Caco-2 (cell line): ENCODE measurements at regions not wholly inside any gene's neighbourhood (a gene's known extent, or its start where the extent isn't known, plus 50 kb on each side); places are given as distances from the start of the nearest gene placed in this dataset.

Source experiments
- BruUV-seq: library from RNA; stranded (reverse); fragments of 400-500 nt; replicated peaks from 2 replicates; lab custom pipeline; 2021; lab: Mats Ljungman, UMichigan
- CTCF ChIA-PET: fragments of 300-600 bp; sonication (Branson Sonifier 250); formaldehyde crosslinking; loops from one replicate; lab custom pipeline; 2022; ENCODE audit warnings: antibody characterized with exemption; lab: Charles Lee
- POLR2A ChIA-PET: fragments of 300-600 bp; sonication (Branson Sonifier 250); formaldehyde crosslinking; loops from one replicate; lab custom pipeline; 2022; ENCODE audit warnings: antibody characterized with exemption; lab: Charles Lee
- DNase-seq, 2 experiments: peaks; one replicate each; pipeline versions ENCODE4 v3.0.0 to v3.0.0-alpha.2; 2020 to 2022
- H3K27me3 ChIP-seq: replicated peaks from 2 replicates; pipeline ENCODE4 v1.6.0; 2011; ENCODE audit warnings: low read length; ENCODE audit not compliant: control insufficient read depth, insufficient read depth
- H3K36me3 ChIP-seq: 2 replicates; pipeline ENCODE4 v1.5.1; 2011; ENCODE audit warnings: low read length; ENCODE audit not compliant: control insufficient read depth, insufficient read depth
- H3K4me1 ChIP-seq: fragments of 250-450 bp; sonication (Bioruptor Pico); 2 replicates; pipeline ENCODE4 v1.5.1; 2020; ENCODE audit warnings: mild to moderate bottlenecking
- H3K4me3 ChIP-seq: 2 replicates; pipeline ENCODE4 v1.5.1; 2011; ENCODE audit warnings: low read depth, mild to moderate bottlenecking, control low read depth, low read length
- H3K9me3 ChIP-seq: fragments of 250-450 bp; sonication (Bioruptor Pico); 2 replicates; pipeline ENCODE4 v1.5.1; 2020; ENCODE audit warnings: mild to moderate bottlenecking, moderate library complexity
- H3K27ac Mint-ChIP-seq: one replicate; pipeline ENCODE4 v1.8.0; 2022; ENCODE audit warnings: mixed read lengths; ENCODE audit not compliant: unreplicated experiment
- H3K27me3 Mint-ChIP-seq: one replicate; pipeline ENCODE4 v1.8.0; 2022; ENCODE audit warnings: mixed read lengths; ENCODE audit not compliant: insufficient read depth, unreplicated experiment
- H3K36me3 Mint-ChIP-seq: one replicate; pipeline ENCODE4 v1.8.0; 2022; ENCODE audit warnings: mild to moderate bottlenecking, mixed read lengths; ENCODE audit not compliant: insufficient read depth, unreplicated experiment
- H3K4me1 Mint-ChIP-seq: one replicate; pipeline ENCODE4 v1.8.0; 2022; ENCODE audit warnings: low read depth, mixed read lengths; ENCODE audit not compliant: unreplicated experiment
- H3K4me3 Mint-ChIP-seq: one replicate; pipeline ENCODE4 v1.8.0; 2022; ENCODE audit warnings: mild to moderate bottlenecking, moderate library complexity, mixed read lengths; ENCODE audit not compliant: unreplicated experiment
- H3K9me3 Mint-ChIP-seq: one replicate; pipeline ENCODE4 v1.8.0; 2022; ENCODE audit warnings: mixed read lengths; ENCODE audit not compliant: unreplicated experiment
- intact Hi-C: fragments of 100-400 bp; cut with micrococcal nuclease; formaldehyde crosslinking; loops from one replicate; pipeline ENCODE4 v1.10.0; 2022; ENCODE audit not compliant: unreplicated experiment
- TF ChIP-seq, protein P1 (sequence below), 2 experiments: fragments of 200-600 bp in 1 of 2; IDR thresholded peaks; 1 replicate in 1 of 2; 2 replicates in 1 of 2; pipeline versions ENCODE4 v1.5.1 to v1.8.0; 2011 to 2022; ENCODE audit warnings: antibody characterized with exemption in 1 of 2, control low read depth in 1 of 2, inconsistent platforms in 1 of 2, low read depth in 1 of 2, low read length in 1 of 2, mild to moderate bottlenecking in 1 of 2, moderate library complexity in 1 of 2; ENCODE audit not compliant: insufficient read depth in 1 of 2, severe bottlenecking in 1 of 2, unreplicated experiment in 1 of 2

DNA sequence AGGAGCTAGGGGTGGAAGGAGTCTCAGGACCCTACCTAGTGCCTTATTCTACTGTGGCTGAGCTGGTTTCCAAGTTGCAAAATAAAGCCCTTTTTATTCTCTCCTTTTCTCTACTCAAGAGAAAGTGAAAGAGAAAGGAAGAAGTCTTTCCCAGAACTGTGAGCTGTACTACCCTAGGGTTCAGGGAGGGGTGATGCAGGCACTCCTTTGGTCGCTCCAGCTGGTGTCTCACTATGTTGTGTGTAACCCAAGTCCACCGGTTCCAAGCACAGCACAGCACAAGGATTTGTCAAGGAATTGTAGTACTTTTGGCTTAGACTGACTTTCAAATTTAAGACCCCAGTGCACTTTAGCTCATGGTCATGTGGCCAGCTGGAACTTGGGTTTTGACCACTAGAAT, 1721.7 kb downstream of the OTOL1 start:
- POLR2A ChIA-PET = no interaction called here
- CTCF ChIA-PET = no interaction called here
- H3K4me3 ChIP-seq = no peak overlapping the region
- no peak overlapping the region for H3K27ac Mint-ChIP-seq
- intact Hi-C loops = no loop called here
- no TSS peak for BruUV-seq
- H3K27me3 Mint-ChIP-seq = no peaks in the 10 kb centered on the region
- DNase-seq = no peak
- H3K4me1 Mint-ChIP-seq = no peaks in the 10 kb centered on the region
- no peaks in the 10 kb centered on the region for H3K4me1 ChIP-seq
- no peaks in the 10 kb centered on the region for H3K36me3 ChIP-seq
- TF ChIP-seq, protein P1, sequence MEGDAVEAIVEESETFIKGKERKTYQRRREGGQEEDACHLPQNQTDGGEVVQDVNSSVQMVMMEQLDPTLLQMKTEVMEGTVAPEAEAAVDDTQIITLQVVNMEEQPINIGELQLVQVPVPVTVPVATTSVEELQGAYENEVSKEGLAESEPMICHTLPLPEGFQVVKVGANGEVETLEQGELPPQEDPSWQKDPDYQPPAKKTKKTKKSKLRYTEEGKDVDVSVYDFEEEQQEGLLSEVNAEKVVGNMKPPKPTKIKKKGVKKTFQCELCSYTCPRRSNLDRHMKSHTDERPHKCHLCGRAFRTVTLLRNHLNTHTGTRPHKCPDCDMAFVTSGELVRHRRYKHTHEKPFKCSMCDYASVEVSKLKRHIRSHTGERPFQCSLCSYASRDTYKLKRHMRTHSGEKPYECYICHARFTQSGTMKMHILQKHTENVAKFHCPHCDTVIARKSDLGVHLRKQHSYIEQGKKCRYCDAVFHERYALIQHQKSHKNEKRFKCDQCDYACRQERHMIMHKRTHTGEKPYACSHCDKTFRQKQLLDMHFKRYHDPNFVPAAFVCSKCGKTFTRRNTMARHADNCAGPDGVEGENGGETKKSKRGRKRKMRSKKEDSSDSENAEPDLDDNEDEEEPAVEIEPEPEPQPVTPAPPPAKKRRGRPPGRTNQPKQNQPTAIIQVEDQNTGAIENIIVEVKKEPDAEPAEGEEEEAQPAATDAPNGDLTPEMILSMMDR (IDR thresholded peaks at IDR 0.05; ENCODE audit: insufficient read depth in 1 of 2, low read depth in 1 of 2, low read length in 1 of 2, severe bottlenecking in 1 of 2, unreplicated experiment in 1 of 2) = no peak
- H3K9me3 ChIP-seq = 0 out of 2 replicates have a peak, but pooled peaks cover 2% of the 10 kb centered on the region
- no peaks in the 10 kb centered on the region for H3K36me3 Mint-ChIP-seq
- H3K4me3 Mint-ChIP-seq = no peak overlapping the region
- no peaks in the 10 kb centered on the region; the same call in 1 of the 2 replicates for H3K27me3 ChIP-seq
- H3K9me3 Mint-ChIP-seq = no peaks in the 10 kb centered on the region

DNA sequence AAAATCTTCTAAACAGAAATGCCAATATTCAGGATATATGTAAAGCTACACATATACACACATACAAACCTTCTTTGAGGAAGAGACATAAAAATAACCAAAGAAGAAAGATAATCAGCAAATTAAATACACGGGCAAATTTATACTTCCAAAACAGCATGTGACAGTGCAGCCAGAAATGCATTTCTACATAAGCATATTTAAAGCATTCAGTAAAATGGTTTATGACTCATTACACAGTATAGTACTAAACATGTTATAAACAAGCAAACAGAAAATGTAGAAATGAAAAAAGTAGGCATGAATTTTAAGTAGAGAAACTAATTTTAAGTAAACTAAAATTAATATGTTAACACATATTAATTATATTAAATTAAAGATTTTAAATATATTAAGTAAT, 1717.2 kb downstream of the OTOL1 start:
- CTCF ChIA-PET = no interaction called here
- no TSS peak for BruUV-seq
- H3K4me1 Mint-ChIP-seq = no peaks in the 10 kb centered on the region
- no peaks in the 10 kb centered on the region for H3K27me3 Mint-ChIP-seq
- POLR2A ChIA-PET = no interaction called here
- H3K4me3 Mint-ChIP-seq = no peak overlapping the region
- intact Hi-C loops = no loop called here
- TF ChIP-seq, protein P1 (IDR thresholded peaks at IDR 0.05; ENCODE audit: insufficient read depth in 1 of 2, low read depth in 1 of 2, low read length in 1 of 2, severe bottlenecking in 1 of 2, unreplicated experiment in 1 of 2) = no peak
- no peak overlapping the region for H3K27ac Mint-ChIP-seq
- H3K27me3 ChIP-seq = no peaks in the 10 kb centered on the region; the same call in 1 of the 2 replicates
- H3K36me3 Mint-ChIP-seq = no peaks in the 10 kb centered on the region
- DNase-seq = no peak
- no peaks in the 10 kb centered on the region for H3K36me3 ChIP-seq
- H3K4me1 ChIP-seq = no peaks in the 10 kb centered on the region
- no peak overlapping the region for H3K4me3 ChIP-seq
- 0 out of 2 replicates have a peak, but pooled peaks cover 2% of the 10 kb centered on the region for H3K9me3 ChIP-seq
- no peaks in the 10 kb centered on the region for H3K9me3 Mint-ChIP-seq

DNA sequence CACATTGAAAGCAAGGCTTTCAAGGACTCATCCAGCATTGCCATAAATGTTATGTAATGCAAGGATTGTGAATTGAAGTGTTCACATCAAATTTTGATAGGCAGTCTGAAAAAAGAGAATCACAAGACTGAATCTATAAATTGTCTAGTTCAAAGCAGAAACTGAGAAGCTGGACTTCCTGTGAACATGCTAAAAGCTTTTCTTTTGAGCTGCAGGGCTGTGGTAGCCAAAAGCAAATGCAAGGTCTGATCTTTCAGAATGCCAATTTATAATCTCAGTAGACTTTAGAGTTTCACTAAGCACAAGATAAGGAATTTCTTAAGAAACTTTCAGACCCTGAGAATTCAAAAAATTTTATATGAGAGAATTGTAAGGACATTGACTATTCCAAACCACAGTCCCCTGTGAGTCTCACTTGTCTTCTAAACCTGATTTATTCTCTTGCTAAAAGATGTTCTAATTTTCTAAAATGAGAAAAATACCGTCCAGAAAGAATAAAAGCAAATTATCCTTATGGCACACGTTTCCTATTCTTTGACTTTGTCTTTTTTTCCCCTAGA, 1700.3 kb downstream of the OTOL1 start:
- no peaks in the 10 kb centered on the region for H3K9me3 Mint-ChIP-seq

More for the DNA sequence above, 1700.3 kb downstream of the OTOL1 start:
- Histone ChIP-seq H3K27me3 (no peaks in the 10 kb centered on the region), H3K4me1 (no peaks in the 10 kb centered on the region), H3K9me3 (no peaks in the 10 kb centered on the region), H3K4me3 (no peak overlapping the region), H3K36me3 (no peaks in the 10 kb centered on the region)
- H3K4me3 Mint-ChIP-seq = no peak overlapping the region
- H3K27me3 Mint-ChIP-seq = no peaks in the 10 kb centered on the region
- H3K27ac Mint-ChIP-seq = no peak overlapping the region
- TF ChIP-seq, protein P1 (IDR thresholded peaks at IDR 0.05; ENCODE audit: insufficient read depth in 1 of 2, low read depth in 1 of 2, low read length in 1 of 2, severe bottlenecking in 1 of 2, unreplicated experiment in 1 of 2) = no peak
- H3K36me3 Mint-ChIP-seq = no peaks in the 10 kb centered on the region
- intact Hi-C loops = no loop called here
- DNase-seq = no peak
- no TSS peak for BruUV-seq
- H3K4me1 Mint-ChIP-seq = no peaks in the 10 kb centered on the region
- ChIA-PET CTCF (no interaction called here), POLR2A (no interaction called here)
